IPS DF 6.9 (cell line): ENCODE measurements at regions not wholly inside any gene's neighbourhood (a gene's known extent, or its start where the extent isn't known, plus 50 kb on each side); places are given as distances from the start of the nearest gene placed in this dataset.

Experiments
- DNase-seq: peaks from one replicate; pipeline ENCODE4 v3.0.0-alpha.2; 2013; ENCODE audit warnings: low read depth, low spot score
- H3K27ac ChIP-seq: one replicate; pipeline ENCODE4 v1.5.1; 2013; ENCODE audit warnings: low read length, control low read depth
- H3K27me3 ChIP-seq: 2 replicates; pipeline ENCODE4 v1.6.1; 2013; ENCODE audit warnings: mild to moderate bottlenecking, low read length; ENCODE audit not compliant: control insufficient read depth, insufficient read depth
- H3K36me3 ChIP-seq: 2 replicates; pipeline ENCODE4 v1.6.1; 2013; ENCODE audit warnings: low read length; ENCODE audit not compliant: control insufficient read depth, insufficient read depth
- H3K4me1 ChIP-seq: 2 replicates; pipeline ENCODE4 v1.6.1; 2013; ENCODE audit warnings: low read length; ENCODE audit not compliant: control insufficient read depth, insufficient read depth
- H3K4me3 ChIP-seq: 2 replicates; pipeline ENCODE4 v1.5.1; 2013; ENCODE audit warnings: mild to moderate bottlenecking, low read length
- H3K9me3 ChIP-seq: 2 replicates; pipeline ENCODE4 v1.6.1; 2013; ENCODE audit warnings: low read length, inconsistent platforms; ENCODE audit not compliant: control insufficient read depth, insufficient read depth
- WGBS: extraction: QIAGEN DNeasy Blood & Tissue Kit; methylation state at CpG from one replicate; pipeline ENCODE4 v1.1.7; 2013; ENCODE audit warnings: mixed read lengths, missing lambda C conversion rate; ENCODE audit not compliant: insufficient read length, insufficient coverage; 5-methylcytosine and 5-hydroxymethylcytosine counted together

DNA sequence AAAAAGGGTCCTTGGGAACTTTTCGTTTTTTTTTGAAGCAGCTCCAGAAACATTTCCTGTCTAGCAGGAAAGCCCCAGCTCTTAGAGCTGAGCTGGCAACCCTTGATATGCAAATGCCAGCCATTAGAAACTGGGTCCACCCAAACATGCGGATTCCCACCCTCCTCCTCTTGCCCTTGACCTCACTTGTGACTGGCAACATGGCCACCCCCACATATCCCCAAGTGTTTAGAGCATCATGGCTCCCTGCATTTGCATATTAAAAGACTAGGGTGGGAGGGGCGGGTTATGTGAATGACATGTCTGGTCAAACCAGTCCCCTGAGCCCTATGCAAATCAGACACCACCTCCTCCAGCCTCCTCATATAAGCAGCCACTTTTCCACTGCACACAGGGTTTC lies 671.1 kb downstream of the FAT4 start:
- peak; percentile 55 for DNase-seq
- WGBS, result no CpG with 5 or more reads among the region's 3 CpGs
- Histone ChIP-seq H3K27me3 (no peaks in the 10 kb centered on the region), H3K4me1 (no peaks in the 10 kb centered on the region), H3K4me3 (no peak overlapping the region), H3K36me3 (no peaks in the 10 kb centered on the region), H3K9me3 (no peaks in the 10 kb centered on the region), H3K27ac (no peak overlapping the region)

DNA sequence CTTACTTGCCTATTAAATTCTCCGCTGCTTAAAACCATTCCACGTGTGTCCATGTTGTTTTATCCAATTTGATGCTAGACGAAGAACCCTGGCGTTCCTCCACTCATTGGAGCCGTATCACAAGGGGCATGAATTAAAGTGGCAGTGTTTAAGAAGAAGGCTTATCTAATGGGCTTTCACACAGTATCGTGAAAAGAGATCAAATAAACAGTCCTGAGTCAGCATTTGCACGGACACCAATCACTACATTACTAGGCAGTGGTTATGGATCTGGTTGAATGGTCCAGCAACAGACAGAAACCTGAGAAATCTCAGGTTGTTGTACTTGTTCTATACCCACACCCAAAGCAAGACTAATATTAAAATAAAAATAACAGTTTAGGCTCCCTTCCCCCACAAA lies 671.6 kb downstream of the FAT4 start:
- Histone ChIP-seq H3K9me3 (no peaks in the 10 kb centered on the region), H3K36me3 (no peaks in the 10 kb centered on the region), H3K4me1 (no peaks in the 10 kb centered on the region), H3K27ac (no peak overlapping the region), H3K27me3 (no peaks in the 10 kb centered on the region), H3K4me3 (no peak overlapping the region)
- no peak for DNase-seq
- no CpG with 5 or more reads among the region's 7 CpGs for WGBS

DNA sequence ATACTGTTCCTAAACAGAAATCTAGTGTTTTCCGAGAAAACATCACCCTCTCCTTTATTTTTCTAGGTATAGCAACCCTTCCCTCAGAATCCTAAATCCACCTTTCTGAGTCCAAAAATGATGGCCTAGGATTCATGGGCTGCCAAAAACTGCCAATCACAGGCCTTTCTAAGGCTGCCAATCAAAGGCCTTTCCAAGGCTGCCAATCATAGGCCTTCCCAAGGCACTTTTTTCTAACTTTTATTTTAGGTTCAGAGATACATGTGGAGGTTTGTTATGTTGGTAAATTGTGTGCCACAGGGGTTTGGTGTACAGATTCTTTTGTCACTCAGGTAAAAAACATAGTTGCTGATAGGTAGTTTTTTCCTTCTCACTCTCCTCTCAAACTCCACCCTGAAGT lies 673.7 kb downstream of the FAT4 start:
- H3K27ac ChIP-seq, result no peak overlapping the region
- H3K9me3 ChIP-seq, result no peaks in the 10 kb centered on the region
- WGBS, result no CpG with 5 or more reads among the region's 1 CpG
- no peaks in the 10 kb centered on the region for H3K36me3 ChIP-seq
- H3K4me3 ChIP-seq, result no peak overlapping the region
- no peak for DNase-seq
- no peaks in the 10 kb centered on the region for H3K27me3 ChIP-seq
- H3K4me1 ChIP-seq, result no peaks in the 10 kb centered on the region

DNA sequence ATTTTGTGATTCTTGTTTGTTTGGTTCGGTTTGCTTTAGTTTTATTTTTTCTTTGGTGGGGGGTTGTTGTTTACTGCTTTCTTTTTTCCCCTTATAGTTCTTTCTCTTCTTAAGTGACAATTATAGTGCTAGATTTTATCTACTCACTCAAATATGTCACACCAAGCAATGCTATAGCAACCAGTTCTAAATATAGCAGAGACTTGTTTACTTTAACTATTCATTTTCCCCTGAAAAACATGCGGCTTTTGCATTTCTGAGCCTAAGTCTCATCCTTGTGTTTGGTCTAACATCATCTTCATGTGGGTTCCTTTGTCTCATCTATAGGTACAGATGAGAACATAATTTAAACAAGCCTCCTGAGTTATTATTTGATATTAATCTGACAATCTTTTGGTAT lies 676.6 kb downstream of the FAT4 start:
- H3K4me1 ChIP-seq, result no peaks in the 10 kb centered on the region
- no peak overlapping the region for H3K4me3 ChIP-seq
- DNase-seq, result no peak
- H3K27ac ChIP-seq, result no peak overlapping the region
- H3K36me3 ChIP-seq, result no peaks in the 10 kb centered on the region
- H3K9me3 ChIP-seq, result no peaks in the 10 kb centered on the region
- no peaks in the 10 kb centered on the region for H3K27me3 ChIP-seq
- no CpG with 5 or more reads among the region's 2 CpGs for WGBS

DNA sequence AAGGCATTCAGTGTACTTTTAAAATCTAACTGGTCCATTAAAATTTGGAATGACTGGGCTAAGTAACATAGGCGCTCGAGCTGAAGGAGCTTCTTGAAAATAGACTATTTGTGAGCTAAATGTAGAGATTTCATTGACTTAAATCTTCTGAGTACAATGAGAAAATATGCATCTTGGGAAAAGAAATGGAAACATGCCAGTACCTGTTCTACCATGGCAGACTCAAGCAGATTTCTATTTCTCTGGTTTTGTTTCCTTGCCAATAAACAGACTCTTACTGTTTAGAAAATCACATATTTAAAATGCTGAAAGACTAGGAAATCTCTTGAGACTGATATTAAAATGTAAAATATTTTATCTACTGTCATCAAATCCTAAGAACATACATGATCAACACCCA lies 678.1 kb downstream of the FAT4 start:
- Histone ChIP-seq H3K9me3 (no peaks in the 10 kb centered on the region), H3K36me3 (no peaks in the 10 kb centered on the region), H3K27ac (no peak overlapping the region), H3K27me3 (no peaks in the 10 kb centered on the region), H3K4me3 (no peak overlapping the region), H3K4me1 (no peaks in the 10 kb centered on the region)
- WGBS, result no CpG with 5 or more reads among the region's 2 CpGs
- no peak for DNase-seq

DNA sequence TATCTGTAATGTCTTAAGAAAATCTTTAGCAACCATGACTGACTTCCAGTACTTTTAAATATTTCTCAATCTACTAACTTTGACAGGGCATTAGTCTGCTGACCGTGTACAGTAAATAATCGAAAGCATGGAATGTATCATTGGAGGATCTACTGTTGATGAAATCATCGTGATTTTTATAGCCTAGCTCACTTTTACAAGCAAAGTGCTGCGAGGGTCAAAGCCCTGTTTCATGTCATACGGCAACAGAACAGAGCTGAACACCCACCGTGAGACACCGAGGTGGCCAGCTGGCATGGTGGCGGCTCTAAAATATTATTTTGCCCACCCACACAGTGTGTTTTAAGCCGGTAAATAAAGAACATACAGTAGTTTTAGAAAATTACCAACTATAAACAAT lies 679.3 kb downstream of the FAT4 start:
- H3K4me3 ChIP-seq, result no peak overlapping the region
- no peaks in the 10 kb centered on the region for H3K9me3 ChIP-seq
- no peak for DNase-seq
- no peaks in the 10 kb centered on the region for H3K4me1 ChIP-seq
- H3K27me3 ChIP-seq, result no peaks in the 10 kb centered on the region
- H3K27ac ChIP-seq, result no peak overlapping the region
- H3K36me3 ChIP-seq, result no peaks in the 10 kb centered on the region
- no CpG with 5 or more reads among the region's 9 CpGs for WGBS

DNA sequence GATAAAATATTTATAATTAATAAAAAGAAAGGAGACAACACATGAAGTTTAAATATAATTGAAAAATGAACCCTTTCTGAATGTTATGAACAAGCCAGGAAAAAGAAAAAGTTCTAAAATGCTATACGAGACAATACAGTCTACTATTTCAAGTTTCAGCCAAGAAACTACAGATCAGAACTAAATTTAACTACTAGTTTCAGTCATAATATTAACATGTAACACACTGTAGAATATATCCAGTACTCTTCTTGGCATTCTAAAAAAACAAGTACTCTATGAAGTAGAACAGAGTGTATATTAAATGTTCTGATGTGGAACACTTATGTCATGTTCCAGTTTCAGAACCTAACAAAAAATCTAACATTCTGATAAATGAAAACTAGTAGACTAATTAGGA lies 679.7 kb downstream of the FAT4 start:
- no peaks in the 10 kb centered on the region for H3K27me3 ChIP-seq
- no CpG with 5 or more reads among the region's 1 CpG for WGBS
- no peaks in the 10 kb centered on the region for H3K9me3 ChIP-seq
- no peaks in the 10 kb centered on the region for H3K4me1 ChIP-seq
- no peaks in the 10 kb centered on the region for H3K36me3 ChIP-seq
- no peak for DNase-seq
- no peak overlapping the region for H3K27ac ChIP-seq
- no peak overlapping the region for H3K4me3 ChIP-seq

DNA sequence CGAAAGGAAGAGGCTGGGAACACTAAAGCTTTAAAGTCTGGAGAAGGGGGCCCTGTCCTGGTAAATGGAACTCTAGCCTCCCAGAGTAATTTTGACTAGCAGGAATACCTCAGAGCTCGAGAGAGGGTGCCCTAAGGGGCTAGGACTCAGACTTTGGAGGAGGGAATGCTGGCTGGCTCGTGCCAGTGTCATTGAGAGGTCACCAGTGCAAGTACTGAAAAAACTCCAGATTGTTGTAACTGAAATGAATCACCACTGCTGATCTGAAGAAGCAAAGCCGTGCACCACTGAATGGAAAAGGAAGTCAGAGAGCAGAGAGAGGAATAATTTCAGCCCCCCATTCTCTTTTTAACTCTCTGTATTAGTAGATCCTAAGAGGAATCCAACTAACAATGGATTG lies 690.2 kb downstream of the FAT4 start:
- no CpG with 5 or more reads among the region's 4 CpGs for whole genome bisulfite sequencing
- Histone ChIP-seq H3K4me3 (no peak overlapping the region), H3K27ac (no peak overlapping the region), H3K9me3 (no peaks in the 10 kb centered on the region), H3K36me3 (no peaks in the 10 kb centered on the region), H3K27me3 (no peaks in the 10 kb centered on the region), H3K4me1 (no peaks in the 10 kb centered on the region)
- no peak for DNase-seq

DNA sequence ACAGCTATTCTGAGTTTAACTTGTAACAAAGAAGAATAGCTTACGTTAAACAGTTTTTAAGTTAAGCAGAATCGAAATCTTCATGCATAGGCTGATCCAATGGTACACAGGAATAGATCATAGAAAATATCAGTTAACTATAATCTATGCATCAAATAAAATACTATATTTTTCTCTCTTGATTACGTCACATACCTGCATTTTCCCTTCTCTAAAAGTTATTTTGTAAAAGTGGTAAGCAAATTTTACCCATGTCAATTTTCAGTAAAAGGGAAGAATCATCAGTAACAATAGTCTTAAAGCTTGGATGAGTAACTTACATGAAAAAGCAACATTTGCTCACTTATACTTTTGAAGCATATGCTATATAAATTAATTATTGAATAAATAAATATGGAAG lies 692.4 kb downstream of the FAT4 start:
- no peaks in the 10 kb centered on the region for H3K27me3 ChIP-seq
- no peaks in the 10 kb centered on the region for H3K4me1 ChIP-seq
- no CpG with 5 or more reads among the region's 3 CpGs for WGBS
- H3K27ac ChIP-seq, result no peak overlapping the region
- DNase-seq, result no peak
- H3K9me3 ChIP-seq, result no peaks in the 10 kb centered on the region
- no peaks in the 10 kb centered on the region for H3K36me3 ChIP-seq
- no peak overlapping the region for H3K4me3 ChIP-seq

DNA sequence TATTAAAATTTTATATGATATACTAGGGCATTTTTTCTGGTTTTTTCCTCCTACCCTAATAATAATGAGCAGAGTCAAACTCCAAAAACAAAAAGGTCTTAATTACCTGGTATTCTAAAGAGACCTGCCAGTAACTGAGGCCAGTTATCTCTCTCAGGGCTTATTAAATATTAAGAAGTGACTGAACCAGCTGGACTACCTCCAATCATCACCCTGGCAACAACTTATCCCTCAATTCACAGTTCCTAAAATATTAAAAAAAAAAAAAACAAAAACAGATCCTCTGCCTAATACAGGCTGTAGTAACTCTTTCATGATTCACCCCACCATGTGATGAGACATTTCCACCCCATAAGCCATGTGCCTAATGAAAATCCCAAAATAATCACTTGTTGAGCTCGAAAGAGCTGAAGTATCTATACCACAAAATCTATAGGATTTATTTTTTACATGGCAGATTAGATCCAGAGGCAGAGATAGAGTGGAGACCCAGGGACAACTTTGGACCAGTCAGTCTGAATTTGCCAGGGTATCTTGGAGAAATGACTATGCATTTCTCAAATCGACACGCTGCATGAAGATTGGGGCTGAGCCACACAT lies 698.0 kb downstream of the FAT4 start:
- H3K9me3 ChIP-seq, result no peaks in the 10 kb centered on the region
- H3K36me3 ChIP-seq, result no peaks in the 10 kb centered on the region
- H3K27me3 ChIP-seq, result no peaks in the 10 kb centered on the region
- WGBS, result no CpG with 5 or more reads among the region's 3 CpGs
- no peak for DNase-seq
- H3K4me3 ChIP-seq, result no peak overlapping the region
- H3K27ac ChIP-seq, result no peak overlapping the region
- H3K4me1 ChIP-seq, result no peaks in the 10 kb centered on the region

DNA sequence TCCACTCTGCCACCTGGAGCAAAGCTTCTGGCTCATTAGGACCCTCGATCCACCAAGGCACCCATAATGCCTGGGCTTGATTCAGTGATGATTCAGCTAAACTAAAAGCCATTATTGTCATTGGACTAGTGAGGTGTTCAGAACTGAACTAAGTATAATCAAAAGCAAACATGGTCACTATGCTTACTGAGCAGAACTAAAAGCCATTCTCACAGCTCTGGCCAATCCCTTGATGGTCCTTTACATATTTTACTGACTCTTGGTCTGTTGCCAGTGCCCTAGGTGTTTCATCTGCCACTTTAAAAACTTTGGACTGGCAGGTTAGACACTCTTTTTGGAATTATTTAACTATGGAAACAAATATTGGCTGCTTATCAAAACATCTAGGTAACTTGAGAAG lies 703.5 kb downstream of the FAT4 start:
- Histone ChIP-seq H3K4me3 (no peak overlapping the region), H3K36me3 (no peaks in the 10 kb centered on the region), H3K27me3 (no peaks in the 10 kb centered on the region), H3K4me1 (no peaks in the 10 kb centered on the region), H3K27ac (no peak overlapping the region), H3K9me3 (no peaks in the 10 kb centered on the region)
- no CpG with 5 or more reads among the region's 1 CpG for WGBS
- DNase-seq, result no peak
